Dedifferentiated amniotic fluid mesenchymal stem cell (primary cell): ENCODE measurements at regions not wholly inside any gene's neighbourhood (a gene's known extent, or its start where the extent isn't known, plus 50 kb on each side); places are given as distances from the start of the nearest gene placed in this dataset.
"Not testable (repeated sequence)": the region's sequence is repeated elsewhere in the genome, so short reads cannot be mapped to it uniquely, and the experiment has no call there.

Experiments
- DNase-seq: peaks from one replicate; pipeline ENCODE4 v3.0.0-alpha.2; 2016; ENCODE audit errors: extremely low spot score

GRCh38 chr15:20289538-20290103, 252.0 kb downstream of the GOLGA6L6 start:
- DNase-seq = not testable (repeated sequence)

- DNase-seq = not testable (repeated sequence)
Observed at GRCh38 chr15:20288800-20289537, 252.6 kb downstream of the GOLGA6L6 start.

GRCh38 chr15:20286559-20286958, 255.0 kb downstream of the GOLGA6L6 start:
- not testable (repeated sequence) for DNase-seq

GRCh38 chr15:20285696-20286300, 255.8 kb downstream of the GOLGA6L6 start:
- DNase-seq = not testable (repeated sequence)

- not testable (repeated sequence) for DNase-seq
Observed at GRCh38 chr15:20284891-20285535, 256.6 kb downstream of the GOLGA6L6 start.

- DNase-seq = not testable (repeated sequence)
Observed at GRCh38 chr15:20283651-20284050, 257.9 kb downstream of the GOLGA6L6 start.

GRCh38 chr15:20282491-20282943, 259.1 kb downstream of the GOLGA6L6 start:
- not testable (repeated sequence) for DNase-seq

GRCh38 chr15:20281567-20282275, 259.9 kb downstream of the GOLGA6L6 start:
- DNase-seq = not testable (repeated sequence)

GRCh38 chr15:20280933-20281463, 260.6 kb downstream of the GOLGA6L6 start:
- DNase-seq = no peak

GRCh38 chr15:20280141-20280932, 261.3 kb downstream of the GOLGA6L6 start:
- not testable (repeated sequence) for DNase-seq

- not testable (repeated sequence) for DNase-seq
Observed at GRCh38 chr15:20279056-20279455, 262.5 kb downstream of the GOLGA6L6 start.

GRCh38 chr15:20278376-20278775, 263.2 kb downstream of the GOLGA6L6 start:
- DNase-seq = not testable (repeated sequence)

- DNase-seq = not testable (repeated sequence)
Observed at GRCh38 chr15:20277451-20277850, 264.1 kb downstream of the GOLGA6L6 start.

- not testable (repeated sequence) for DNase-seq
Observed at GRCh38 chr15:20276312-20277114, 265.1 kb downstream of the GOLGA6L6 start.

GRCh38 chr15:20275373-20275967, 266.1 kb downstream of the GOLGA6L6 start:
- not testable (repeated sequence) for DNase-seq

- no peak for DNase-seq
Observed at GRCh38 chr15:20272422-20273184, 269.0 kb downstream of the GOLGA6L6 start.

- no peak for DNase-seq
Observed at GRCh38 chr15:20271647-20272046, 270.0 kb downstream of the GOLGA6L6 start.

- DNase-seq = not testable (repeated sequence)
Observed at GRCh38 chr15:20269956-20270355, 271.6 kb downstream of the GOLGA6L6 start.
